RWPE1 (cell line): ENCODE measurements at regions not wholly inside any gene's neighbourhood (a gene's known extent, or its start where the extent isn't known, plus 50 kb on each side); places are given as distances from the start of the nearest gene placed in this dataset.
"Not testable (repeated sequence)": the region's sequence is repeated elsewhere in the genome, so short reads cannot be mapped to it uniquely, and the experiment has no call there.

Experiments
- CTCF ChIA-PET: fragments of 350-600 bp; sonication (Branson Sonifier 250); formaldehyde crosslinking; extraction: SDS; loops from one replicate; lab custom pipeline; 2021; lab: Yijun Ruan, JAX
- POLR2A ChIA-PET: fragments of 400-600 bp; formaldehyde crosslinking; extraction: SDS; loops from one replicate; lab custom pipeline; 2020; ENCODE audit warnings: antibody characterized with exemption; ENCODE audit not compliant: low non-redundant PET; lab: Yijun Ruan, JAX
- DNase-seq: peaks from one replicate; pipeline ENCODE4 v3.0.0; 2012; ENCODE audit warnings: low spot score
- H3K27ac ChIP-seq: fragments of 450-650 bp; 2 replicates; pipeline ENCODE4 v1.5.1; 2017
- TF ChIP-seq, protein P1 (sequence below): fragments of 450-650 bp; conservative IDR thresholded peaks from 2 replicates; pipeline ENCODE4 v1.5.1; 2017; ENCODE audit warnings: low read depth, mild to moderate bottlenecking

DNA sequence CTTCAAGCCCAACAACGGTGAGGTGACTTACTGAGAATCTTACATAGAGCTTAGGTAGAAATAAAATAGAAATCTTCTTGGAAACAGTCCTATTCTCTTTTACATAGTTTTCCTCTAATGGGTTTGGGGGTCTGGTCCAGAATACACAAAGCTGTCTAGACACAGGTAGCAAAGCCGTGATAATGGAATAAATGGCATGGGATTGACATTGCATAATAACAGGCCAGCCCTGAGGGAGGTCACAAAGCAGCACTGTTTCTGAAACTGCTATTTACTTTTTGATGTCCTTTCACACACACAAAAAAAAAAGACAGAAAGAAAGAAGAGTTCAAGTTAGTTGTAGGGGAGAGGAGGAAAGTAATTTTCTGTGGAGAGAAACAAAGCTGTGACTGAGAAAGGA lies 364.8 kb upstream of the SORCS1 start:
- DNase-seq = no peak
- no peak overlapping the region for H3K27ac ChIP-seq
- TF ChIP-seq, protein P1, sequence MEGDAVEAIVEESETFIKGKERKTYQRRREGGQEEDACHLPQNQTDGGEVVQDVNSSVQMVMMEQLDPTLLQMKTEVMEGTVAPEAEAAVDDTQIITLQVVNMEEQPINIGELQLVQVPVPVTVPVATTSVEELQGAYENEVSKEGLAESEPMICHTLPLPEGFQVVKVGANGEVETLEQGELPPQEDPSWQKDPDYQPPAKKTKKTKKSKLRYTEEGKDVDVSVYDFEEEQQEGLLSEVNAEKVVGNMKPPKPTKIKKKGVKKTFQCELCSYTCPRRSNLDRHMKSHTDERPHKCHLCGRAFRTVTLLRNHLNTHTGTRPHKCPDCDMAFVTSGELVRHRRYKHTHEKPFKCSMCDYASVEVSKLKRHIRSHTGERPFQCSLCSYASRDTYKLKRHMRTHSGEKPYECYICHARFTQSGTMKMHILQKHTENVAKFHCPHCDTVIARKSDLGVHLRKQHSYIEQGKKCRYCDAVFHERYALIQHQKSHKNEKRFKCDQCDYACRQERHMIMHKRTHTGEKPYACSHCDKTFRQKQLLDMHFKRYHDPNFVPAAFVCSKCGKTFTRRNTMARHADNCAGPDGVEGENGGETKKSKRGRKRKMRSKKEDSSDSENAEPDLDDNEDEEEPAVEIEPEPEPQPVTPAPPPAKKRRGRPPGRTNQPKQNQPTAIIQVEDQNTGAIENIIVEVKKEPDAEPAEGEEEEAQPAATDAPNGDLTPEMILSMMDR = no peak
- ChIA-PET POLR2A (no interaction called here), CTCF (no interaction called here)

DNA sequence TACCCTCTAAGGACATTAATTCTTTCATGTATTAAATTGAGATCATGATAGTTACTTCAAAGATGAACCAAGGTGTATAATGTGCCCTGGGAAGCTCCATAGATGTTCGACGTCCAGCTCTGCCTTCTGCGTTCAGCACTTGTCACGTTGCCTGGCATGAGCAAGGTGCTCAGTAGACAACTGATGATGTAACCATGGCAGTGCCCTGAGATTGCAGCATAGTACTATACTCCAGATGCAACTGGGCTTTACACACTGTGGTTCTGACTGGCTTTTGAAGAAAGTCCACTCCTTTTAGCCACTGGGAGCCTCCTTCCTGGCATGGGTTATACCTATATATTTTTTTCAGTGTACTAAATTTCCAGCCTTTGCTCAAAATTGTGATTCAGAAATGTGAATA lies 355.8 kb upstream of the SORCS1 start:
- H3K27ac ChIP-seq = no peak overlapping the region
- DNase-seq = no peak
- TF ChIP-seq, protein P1 = no peak
- ChIA-PET POLR2A (no interaction called here), CTCF (no interaction called here)

DNA sequence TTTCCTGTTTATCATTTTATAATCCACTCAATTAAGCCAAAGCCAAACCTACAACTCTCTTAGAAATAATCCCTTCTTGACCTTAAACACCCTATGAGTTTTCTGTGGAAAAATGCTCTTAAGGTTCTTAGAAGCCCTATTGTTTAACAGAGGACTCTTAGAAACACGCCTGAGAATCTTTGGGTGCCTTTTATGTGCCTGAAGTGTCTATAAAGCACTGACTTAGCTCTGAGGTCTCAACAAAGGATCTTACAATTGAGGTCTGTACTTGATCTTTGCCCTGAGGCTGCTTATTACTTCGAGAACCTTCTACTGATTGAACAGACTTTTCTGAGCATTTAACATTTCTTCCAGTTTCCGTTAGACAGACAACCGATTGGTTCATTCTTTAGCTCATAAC lies 353.3 kb upstream of the SORCS1 start:
- no peak for DNase-seq
- H3K27ac ChIP-seq = no peak overlapping the region
- TF ChIP-seq, protein P1 = no peak
- ChIA-PET CTCF (interaction anchor here (0.6 kb wide), 1 partner anchor 13 kb away, joined by 3 read pairs; no protein-coding TSS in a partner anchor), POLR2A (no interaction called here)

DNA sequence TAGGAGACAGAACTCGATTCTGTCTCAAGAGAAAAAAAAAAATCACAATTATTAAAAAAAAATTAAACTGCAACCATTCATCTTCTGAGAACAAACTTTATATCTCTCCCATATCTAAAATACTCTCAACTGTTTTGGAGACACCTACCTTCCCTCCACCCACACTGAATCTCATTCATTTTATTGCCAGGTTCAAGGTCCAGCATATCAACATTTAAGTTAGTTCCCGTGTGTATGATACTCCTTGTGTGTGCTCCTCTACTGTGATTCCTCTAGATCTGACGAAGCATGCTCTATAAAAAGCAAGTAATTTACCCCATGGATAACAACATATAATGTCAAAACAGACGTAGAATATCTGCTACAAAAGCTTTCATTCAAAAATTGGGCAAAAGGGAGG lies 351.8 kb upstream of the SORCS1 start:
- ChIA-PET CTCF (no interaction called here), POLR2A (no interaction called here)
- DNase-seq = no peak
- H3K27ac ChIP-seq = no peak overlapping the region
- TF ChIP-seq, protein P1 = no peak

DNA sequence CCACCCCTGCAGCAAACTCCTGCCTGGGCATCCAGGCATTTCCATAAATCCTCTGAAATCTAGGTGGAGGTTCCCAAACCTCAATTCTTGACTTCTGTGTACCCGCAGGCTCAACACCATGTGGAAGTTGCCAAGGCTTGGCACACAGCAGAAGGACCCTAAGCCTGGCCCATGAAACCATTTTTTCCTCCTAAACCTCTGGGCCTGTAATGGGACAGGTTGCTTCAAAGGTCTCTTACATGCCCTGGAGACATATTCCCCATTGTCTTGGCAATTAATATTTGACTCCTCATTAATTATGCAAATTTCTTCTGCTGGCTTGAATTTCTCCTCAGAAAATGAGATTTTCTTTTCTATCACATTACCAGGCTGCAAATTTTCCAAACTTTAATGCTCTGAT lies 339.5 kb upstream of the SORCS1 start:
- H3K27ac ChIP-seq, DNase-seq, POLR2A ChIA-PET, CTCF ChIA-PET: not testable (repeated sequence)

DNA sequence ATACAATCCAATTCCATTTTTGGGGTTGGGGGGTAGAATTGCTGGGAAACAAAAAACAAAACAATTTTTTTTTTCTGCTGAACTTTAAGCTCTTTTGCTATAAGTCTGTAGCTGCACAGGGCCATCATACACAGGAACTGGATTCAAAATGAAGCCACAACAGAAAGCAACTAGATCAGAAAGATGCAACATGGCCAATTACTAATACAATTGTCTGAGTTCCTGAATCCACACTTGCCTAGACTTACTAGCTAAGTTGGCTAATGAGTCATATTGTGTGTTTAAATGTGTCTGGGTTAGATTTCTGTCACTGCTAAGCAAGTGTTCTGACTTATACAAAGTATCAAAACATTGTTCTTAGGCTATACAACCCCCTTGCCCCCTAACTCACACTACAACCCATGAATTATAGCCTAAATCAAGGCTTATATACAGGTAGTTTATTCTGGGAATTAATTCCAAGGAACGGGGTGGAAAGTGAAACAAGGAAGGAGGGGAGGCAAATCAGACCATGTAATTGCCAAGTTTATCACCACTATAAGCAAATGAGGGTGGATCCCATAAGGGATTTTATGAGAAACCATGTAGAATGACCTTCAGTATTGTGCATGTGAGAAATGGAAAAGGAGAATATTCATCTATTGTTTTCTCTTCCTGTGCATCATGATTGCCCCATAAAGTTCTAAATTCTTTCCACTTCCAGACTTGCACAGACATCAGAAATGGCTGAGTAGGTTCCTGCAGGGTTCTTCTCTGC lies 337.9 kb upstream of the SORCS1 start:
- no peak for DNase-seq
- CTCF ChIA-PET = no interaction called here
- TF ChIP-seq, protein P1 = no peak
- H3K27ac ChIP-seq = no peak overlapping the region
- POLR2A ChIA-PET = no interaction called here

DNA sequence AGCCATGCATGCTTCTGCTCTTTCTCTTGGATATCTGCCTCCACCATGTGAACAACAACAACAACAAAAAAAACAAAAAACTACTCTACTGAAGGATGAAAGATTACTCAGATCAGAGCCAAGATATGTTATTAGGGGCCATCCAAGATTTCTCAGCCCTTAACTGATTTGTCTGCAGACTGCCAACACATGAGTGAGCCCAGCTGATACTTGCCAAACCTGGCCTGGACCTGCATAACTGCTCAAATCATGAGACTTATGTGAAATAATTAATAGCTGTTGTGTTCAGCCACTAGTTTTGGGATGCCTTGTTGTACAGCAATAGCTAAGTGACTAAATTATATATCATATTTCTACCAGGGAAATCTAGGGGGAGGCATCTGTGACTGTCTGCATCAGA lies 334.5 kb upstream of the SORCS1 start:
- POLR2A ChIA-PET = no interaction called here
- CTCF ChIA-PET = no interaction called here
- TF ChIP-seq, protein P1 = no peak
- no peak overlapping the region for H3K27ac ChIP-seq
- DNase-seq = no peak
